ENCODE measurements at regions not wholly inside any gene's neighbourhood (a gene's known extent, or its start where the extent isn't known, plus 50 kb on each side); places are given as distances from the start of the nearest gene placed in this dataset.
"Not testable (repeated sequence)": the region's sequence is repeated elsewhere in the genome, so short reads cannot be mapped to it uniquely, and the experiment has no call there.

- no peak for DNase-seq (ENCODE audit: low read depth)
Measured at GRCh38 chr16:86073763-86074493, 175.0 kb downstream of the IRF8 start.

- no peak for DNase-seq (ENCODE audit: low read depth)
Measured at GRCh38 chr16:86074651-86075487, 175.9 kb downstream of the IRF8 start.

- DNase-seq (ENCODE audit: low read depth) = no peak
Measured at GRCh38 chr16:86075488-86075785, 176.5 kb downstream of the IRF8 start.

- DNase-seq (ENCODE audit: low read depth) = no peak
Measured at GRCh38 chr16:86075839-86076440, 177.0 kb downstream of the IRF8 start.

GRCh38 chr16:86076606-86077005 lies 177.6 kb downstream of the IRF8 start:
- DNase-seq (ENCODE audit: low read depth) = no peak

- no peak for DNase-seq (ENCODE audit: low read depth)
Measured at GRCh38 chr16:86077243-86077940, 178.4 kb downstream of the IRF8 start.

GRCh38 chr16:86078121-86078600 lies 179.2 kb downstream of the IRF8 start:
- no peak for DNase-seq (ENCODE audit: low read depth)

GRCh38 chr16:86078711-86079110 lies 179.7 kb downstream of the IRF8 start:
- DNase-seq (ENCODE audit: low read depth) = not testable (repeated sequence)

GRCh38 chr16:86079255-86079885 lies 180.4 kb downstream of the IRF8 start:
- no peak for DNase-seq (ENCODE audit: low read depth)

- no peak for DNase-seq (ENCODE audit: low read depth)
Measured at GRCh38 chr16:86080131-86080875, 181.3 kb downstream of the IRF8 start.

GRCh38 chr16:86080982-86081381 lies 182.0 kb downstream of the IRF8 start:
- DNase-seq (ENCODE audit: low read depth) = no peak

GRCh38 chr16:86082418-86083030 lies 183.6 kb downstream of the IRF8 start:
- DNase-seq (ENCODE audit: low read depth) = no peak

GRCh38 chr16:86083382-86084002 lies 184.5 kb downstream of the IRF8 start:
- DNase-seq (ENCODE audit: low read depth) = no peak

GRCh38 chr16:86085161-86085611 lies 186.2 kb downstream of the IRF8 start:
- no peak for DNase-seq (ENCODE audit: low read depth)

GRCh38 chr16:86085795-86086194 lies 186.8 kb downstream of the IRF8 start:
- DNase-seq (ENCODE audit: low read depth) = no peak

- DNase-seq (ENCODE audit: low read depth) = no peak
Measured at GRCh38 chr16:86086471-86086870, 187.5 kb downstream of the IRF8 start.

GRCh38 chr16:86087011-86087895 lies 188.3 kb downstream of the IRF8 start:
- DNase-seq (ENCODE audit: low read depth) = no peak

GRCh38 chr16:86087896-86088230 lies 188.9 kb downstream of the IRF8 start:
- no peak for DNase-seq (ENCODE audit: low read depth)

GRCh38 chr16:86088287-86088686 lies 189.3 kb downstream of the IRF8 start:
- no peak for DNase-seq (ENCODE audit: low read depth)
